SK-N-SH (cell line): ENCODE measurements at regions not wholly inside any gene's neighbourhood (a gene's known extent, or its start where the extent isn't known, plus 50 kb on each side); places are given as distances from the start of the nearest gene placed in this dataset.

Experiments
- CTCF ChIP-seq: fragments of 200-600 bp; sonication (generic); IDR thresholded peaks from 2 replicates; pipeline ENCODE4 v1.6.1; 2017; ENCODE audit warnings: antibody characterized with exemption, mild to moderate bottlenecking, moderate library complexity
- GABPA ChIP-seq: IDR thresholded peaks from 2 replicates; pipeline ENCODE4 v1.4.0; 2012; ENCODE audit warnings: low read depth, mild to moderate bottlenecking
- MEF2A ChIP-seq: IDR thresholded peaks from 2 replicates; pipeline ENCODE4 v1.4.0; 2012; ENCODE audit warnings: low read depth, borderline replicate concordance
- USF2 ChIP-seq: fragments of 150-350 bp; IDR thresholded peaks from 2 replicates; pipeline ENCODE4 v1.6.1; 2017; ENCODE audit warnings: antibody characterized with exemption, low read length, low read depth, borderline replicate concordance
- YY1 ChIP-seq: IDR thresholded peaks from 2 replicates; pipeline ENCODE4 v1.4.0; 2012; ENCODE audit warnings: low read depth, mild to moderate bottlenecking

GRCh38 chr18:22088029-22088428, 81.4 kb upstream of the GATA6 start:
- TF ChIP-seq CTCF, result no peak
- TF ChIP-seq USF2, result no peak
- TF ChIP-seq YY1, result no peak
- TF ChIP-seq GABPA, result no peak
- TF ChIP-seq MEF2A, result no peak
